Activated CD4-positive, alpha-beta memory T cell treated with anti-CD3 and anti-CD28 coated beads, Interleukin-2, amount 10 ng/mL, durations not matched to agents 7 days and 5 days (primary cell): ENCODE measurements at regions not wholly inside any gene's neighbourhood (a gene's known extent, or its start where the extent isn't known, plus 50 kb on each side); places are given as distances from the start of the nearest gene placed in this dataset.

Experiments used
- CTCF ChIA-PET: fragments of 350-600 bp; sonication (Branson Sonifier 250); formaldehyde crosslinking; loops from one replicate; lab custom pipeline; 2021; ENCODE audit warnings: antibody characterized with exemption, inconsistent platforms; lab: Charles Lee
- POLR2A ChIA-PET: fragments of 350-600 bp; sonication (Branson Sonifier 250); formaldehyde crosslinking; loops from one replicate; lab custom pipeline; 2021; ENCODE audit warnings: antibody characterized with exemption; lab: Charles Lee
- DNase-seq: peaks from one replicate; pipeline ENCODE4 v3.0.0-alpha.2; 2020
- H3K27ac Mint-ChIP-seq: one replicate; pipeline ENCODE4 v1.8.0; 2021; ENCODE audit warnings: mild to moderate bottlenecking, mixed read lengths
- H3K27me3 Mint-ChIP-seq: one replicate; pipeline ENCODE4 v1.8.0; 2021; ENCODE audit warnings: mixed read lengths
- H3K36me3 Mint-ChIP-seq: one replicate; pipeline ENCODE4 v1.8.0; 2021; ENCODE audit warnings: low read depth, mixed read lengths
- H3K4me1 Mint-ChIP-seq: one replicate; pipeline ENCODE4 v1.8.0; 2021; ENCODE audit warnings: mixed read lengths
- H3K4me3 Mint-ChIP-seq: one replicate; pipeline ENCODE4 v1.8.0; 2021; ENCODE audit warnings: mild to moderate bottlenecking, mixed read lengths
- H3K9me3 Mint-ChIP-seq: one replicate; pipeline ENCODE4 v1.8.0; 2021; ENCODE audit warnings: mixed read lengths

- peaks cover 4% of the 10 kb centered on the region for H3K27me3 Mint-ChIP-seq
- H3K9me3 Mint-ChIP-seq = peaks cover 6% of the 10 kb centered on the region
- ChIA-PET CTCF (no interaction called here), POLR2A (no interaction called here)
- H3K27ac Mint-ChIP-seq = no peak overlapping the region
- H3K4me1 Mint-ChIP-seq = peaks cover 10% of the 10 kb centered on the region
- H3K36me3 Mint-ChIP-seq = no peaks in the 10 kb centered on the region
- no peak overlapping the region for H3K4me3 Mint-ChIP-seq
- no peak for DNase-seq
Observed at GRCh38 chr4:174586651-174587050, 64.4 kb upstream of the HPGD start.

DNA sequence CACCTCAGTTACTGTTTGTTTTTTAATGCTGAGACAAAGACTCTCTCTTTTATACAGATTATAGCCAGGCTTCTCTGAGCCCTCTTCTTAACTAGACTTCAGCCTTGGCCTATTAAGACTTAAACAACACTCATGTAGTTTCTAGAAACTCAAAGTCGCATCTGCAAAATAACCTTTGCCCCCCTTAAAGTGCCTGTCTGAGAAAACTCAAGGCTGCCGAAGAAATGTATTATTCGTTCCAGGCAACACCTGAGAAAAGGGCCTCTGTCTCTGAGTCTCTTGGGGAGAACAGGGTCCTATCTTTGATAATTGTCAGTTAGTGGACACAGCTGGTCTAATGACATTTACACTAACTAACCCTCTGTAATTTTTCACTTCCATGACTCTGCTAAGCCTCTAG lies 60.8 kb upstream of the HPGD start:
- Mint-ChIP-seq H3K27ac (no peak overlapping the region), H3K4me3 (no peak overlapping the region), H3K9me3 (peaks cover 5% of the 10 kb centered on the region), H3K4me1 (no peaks in the 10 kb centered on the region), H3K36me3 (no peaks in the 10 kb centered on the region), H3K27me3 (peaks cover 3% of the 10 kb centered on the region)
- CTCF ChIA-PET = interaction anchor here (0.9 kb wide), 1 partner anchor 36 kb away, joined by 3 read pairs; no protein-coding TSS in a partner anchor
- POLR2A ChIA-PET = no interaction called here
- no peak for DNase-seq

DNA sequence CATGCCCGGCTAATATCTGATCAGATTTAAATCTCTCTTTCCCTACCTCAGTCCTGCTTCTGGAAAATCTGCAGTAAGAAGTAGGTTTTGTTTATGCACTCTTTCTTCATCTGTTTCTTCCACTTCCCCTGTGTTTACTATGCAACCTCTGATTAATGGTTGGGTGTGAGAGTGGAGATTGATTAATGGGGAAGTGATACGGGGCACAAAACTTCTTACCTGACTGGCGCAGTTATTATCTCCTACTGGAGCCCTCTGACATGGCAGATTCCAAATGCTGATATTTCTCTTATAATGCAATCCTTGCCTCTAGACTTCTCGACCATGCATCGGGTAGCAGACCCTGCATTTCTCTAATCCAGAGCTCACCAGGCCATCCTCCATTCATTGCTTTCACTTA lies 60.2 kb upstream of the HPGD start:
- Mint-ChIP-seq H3K4me1 (no peaks in the 10 kb centered on the region), H3K4me3 (no peak overlapping the region), H3K9me3 (no peaks in the 10 kb centered on the region), H3K27me3 (peaks cover 1% of the 10 kb centered on the region), H3K36me3 (no peaks in the 10 kb centered on the region), H3K27ac (no peak overlapping the region)
- no peak for DNase-seq
- CTCF ChIA-PET = no interaction called here
- POLR2A ChIA-PET = no interaction called here

DNA sequence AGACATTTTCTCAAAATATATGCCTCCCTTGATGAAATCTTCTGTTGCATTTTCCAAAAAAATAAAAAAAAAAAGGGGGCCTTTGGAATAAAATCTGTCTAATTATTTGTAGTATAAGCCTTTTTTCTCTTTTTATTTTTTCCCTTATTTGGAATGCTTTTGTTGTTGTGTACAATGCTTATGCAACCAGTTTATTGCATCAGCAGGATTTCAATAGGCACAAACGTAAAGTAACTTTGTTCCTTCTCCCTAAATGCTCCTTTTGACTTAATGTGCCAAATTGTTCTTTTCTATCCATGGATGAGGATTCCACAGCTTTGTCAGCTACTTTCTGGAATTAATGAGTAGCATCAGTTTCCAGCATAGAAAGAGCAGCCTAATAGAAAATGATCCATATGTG lies 59.6 kb upstream of the HPGD start:
- DNase-seq = no peak
- Mint-ChIP-seq H3K4me3 (no peak overlapping the region), H3K4me1 (no peaks in the 10 kb centered on the region), H3K36me3 (no peaks in the 10 kb centered on the region), H3K9me3 (no peaks in the 10 kb centered on the region), H3K27ac (no peak overlapping the region), H3K27me3 (peaks cover 1% of the 10 kb centered on the region)
- POLR2A ChIA-PET = no interaction called here
- CTCF ChIA-PET = no interaction called here

GRCh38 chr4:174580597-174580996 lies 58.3 kb upstream of the HPGD start:
- Mint-ChIP-seq H3K27ac (no peak overlapping the region), H3K27me3 (peaks cover 1% of the 10 kb centered on the region), H3K4me1 (no peaks in the 10 kb centered on the region), H3K9me3 (no peaks in the 10 kb centered on the region), H3K4me3 (no peak overlapping the region), H3K36me3 (no peaks in the 10 kb centered on the region)
- POLR2A ChIA-PET = no interaction called here
- DNase-seq = no peak
- CTCF ChIA-PET = no interaction called here

DNA sequence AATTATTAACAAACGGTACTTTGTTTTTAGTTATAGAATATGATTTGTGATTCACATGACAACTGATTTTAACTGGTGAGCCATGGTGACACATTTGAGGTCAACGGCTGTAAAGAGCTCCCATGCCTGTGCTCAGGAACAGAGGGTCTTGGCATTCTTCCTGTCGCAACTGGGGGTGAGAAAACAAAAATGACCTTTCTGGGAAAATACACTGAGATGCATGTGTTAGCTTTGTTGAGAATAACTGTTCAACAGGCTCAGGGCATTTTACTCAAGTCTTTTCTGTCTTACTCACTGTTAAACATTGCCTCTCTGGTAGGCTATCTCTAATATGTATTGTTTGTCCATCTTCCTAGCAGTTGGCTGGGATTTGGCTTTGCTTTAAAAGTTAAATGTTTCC lies 57.1 kb upstream of the HPGD start:
- ChIA-PET POLR2A (no interaction called here), CTCF (no interaction called here)
- DNase-seq = no peak
- H3K9me3 Mint-ChIP-seq = no peaks in the 10 kb centered on the region
- H3K27me3 Mint-ChIP-seq = peaks cover 1% of the 10 kb centered on the region
- no peaks in the 10 kb centered on the region for H3K4me1 Mint-ChIP-seq
- no peak overlapping the region for H3K27ac Mint-ChIP-seq
- H3K4me3 Mint-ChIP-seq = no peak overlapping the region
- H3K36me3 Mint-ChIP-seq = no peaks in the 10 kb centered on the region

DNA sequence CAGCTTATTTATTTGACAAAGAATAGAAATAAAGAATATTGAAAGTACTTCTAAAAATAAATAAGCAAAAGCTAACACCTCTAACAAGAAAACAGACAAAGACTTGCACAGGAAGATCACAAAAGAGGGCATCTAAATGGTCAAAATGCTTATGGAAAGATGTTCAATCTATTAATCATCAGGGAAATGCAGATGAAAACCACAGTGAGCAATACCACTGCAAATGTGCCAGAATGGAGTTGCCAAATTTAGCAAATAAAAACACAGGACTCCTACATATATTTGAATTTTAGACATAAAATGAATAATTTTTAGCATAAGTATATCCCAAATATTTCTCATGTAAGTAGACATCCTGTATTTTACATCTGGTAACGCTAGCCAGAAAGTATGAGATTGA lies 56.1 kb upstream of the HPGD start:
- no peak overlapping the region for H3K4me3 Mint-ChIP-seq
- no peaks in the 10 kb centered on the region for H3K9me3 Mint-ChIP-seq
- ChIA-PET CTCF (no interaction called here), POLR2A (no interaction called here)
- no peaks in the 10 kb centered on the region for H3K4me1 Mint-ChIP-seq
- H3K27ac Mint-ChIP-seq = no peak overlapping the region
- no peaks in the 10 kb centered on the region for H3K36me3 Mint-ChIP-seq
- H3K27me3 Mint-ChIP-seq = peaks cover 1% of the 10 kb centered on the region
- DNase-seq = no peak

GRCh38 chr4:174575436-174575835 lies 53.1 kb upstream of the HPGD start:
- no peaks in the 10 kb centered on the region for H3K36me3 Mint-ChIP-seq
- no peaks in the 10 kb centered on the region for H3K9me3 Mint-ChIP-seq
- H3K27ac Mint-ChIP-seq = no peak overlapping the region
- ChIA-PET POLR2A (no interaction called here), CTCF (no interaction called here)
- no peak overlapping the region for H3K4me3 Mint-ChIP-seq
- H3K4me1 Mint-ChIP-seq = no peaks in the 10 kb centered on the region
- no peak for DNase-seq
- peaks cover 1% of the 10 kb centered on the region for H3K27me3 Mint-ChIP-seq
